CD14-positive monocyte (primary cell): ENCODE measurements at regions not wholly inside any gene's neighbourhood (a gene's known extent, or its start where the extent isn't known, plus 50 kb on each side); places are given as distances from the start of the nearest gene placed in this dataset.

Experiments
- DNase-seq, 3 donors: peaks; one replicate each; pipeline ENCODE4 v3.0.0-alpha.2; 2011 to 2022
- H2AFZ ChIP-seq: 2 replicates; pipeline ENCODE4 v1.6.0; 2012; ENCODE audit warnings: mild to moderate bottlenecking, low read depth, low read length, inconsistent platforms; ENCODE audit not compliant: insufficient read depth, poor library complexity, severe bottlenecking
- H3K27ac ChIP-seq, 2 donors: 1 replicate in 1 of 2; 2 replicates in 1 of 2; pipeline ENCODE4 v1.5.1; 2012 to 2013; ENCODE audit warnings: low read length in 2 of 2, control low read depth in 1 of 2, inconsistent platforms in 1 of 2, low read depth in 1 of 2, mild to moderate bottlenecking in 1 of 2
- H3K27me3 ChIP-seq, 2 donors: one replicate each; pipeline versions ENCODE4 v1.6.0 to v1.6.1; 2011 to 2013; ENCODE audit warnings: low read length in 2 of 2; ENCODE audit not compliant: control insufficient read depth in 2 of 2, insufficient read depth in 2 of 2
- H3K36me3 ChIP-seq, 2 donors: replicated peaks in 1 of 2; 1 replicate in 1 of 2; 2 replicates in 1 of 2; pipeline versions ENCODE4 v1.5.1 to v1.6.1; 2012 to 2013; ENCODE audit warnings: low read length in 2 of 2, control low read depth in 1 of 2, inconsistent platforms in 1 of 2, mild to moderate bottlenecking in 1 of 2; ENCODE audit not compliant: insufficient read depth in 2 of 2, control insufficient read depth in 1 of 2
- H3K4me1 ChIP-seq, 2 donors: 1 replicate in 1 of 2; 2 replicates in 1 of 2; pipeline versions ENCODE4 v1.5.1 to v1.6.1; 2012 to 2013; ENCODE audit warnings: low read length in 2 of 2, control low read depth in 1 of 2, inconsistent platforms in 1 of 2, mild to moderate bottlenecking in 1 of 2, moderate library complexity in 1 of 2; ENCODE audit not compliant: insufficient read depth in 2 of 2, control insufficient read depth in 1 of 2
- H3K4me2 ChIP-seq: replicated peaks from 2 replicates; pipeline ENCODE3; 2012; ENCODE audit warnings: low read length, moderate library complexity, mild to moderate bottlenecking; ENCODE audit not compliant: poor library complexity, severe bottlenecking; ENCODE audit errors: extremely low read depth
- H3K4me3 ChIP-seq, 3 experiments: fragments of 200-600 bp in 1 of 3; sonication (generic) in 1 of 3; replicated peaks in 1 of 3; 1 replicate in 2 of 3; 2 replicates in 1 of 3; pipeline ENCODE4 v1.5.1; 2011 to 2013; ENCODE audit warnings: low read length in 3 of 3, mild to moderate bottlenecking in 3 of 3, control low read depth in 2 of 3, low read depth in 2 of 3, inconsistent platforms in 1 of 3, moderate library complexity in 1 of 3
- H3K79me2 ChIP-seq: 2 replicates; pipeline ENCODE4 v1.6.0; 2012; ENCODE audit warnings: mild to moderate bottlenecking, control low read depth, inconsistent platforms, low read length, moderate library complexity; ENCODE audit not compliant: insufficient read depth
- H3K9ac ChIP-seq: 2 replicates; pipeline ENCODE4 v1.6.0; 2017; ENCODE audit warnings: low read length, mild to moderate bottlenecking; ENCODE audit not compliant: insufficient read depth, poor library complexity, severe bottlenecking
- H3K9me3 ChIP-seq, 2 donors: replicated peaks in 1 of 2; 1 replicate in 1 of 2; 2 replicates in 1 of 2; pipeline versions ENCODE4 v1.5.1 to v1.6.1; 2012 to 2013; ENCODE audit warnings: low read length in 2 of 2, control low read depth in 1 of 2; ENCODE audit not compliant: control insufficient read depth in 1 of 2, insufficient read depth in 1 of 2
- H4K20me1 ChIP-seq: 2 replicates; pipeline ENCODE4 v1.6.0; 2012; ENCODE audit warnings: mild to moderate bottlenecking, low read length, control low read depth, moderate library complexity; ENCODE audit not compliant: insufficient read depth
- H3K27ac Mint-ChIP-seq, 7 donors: one replicate each; pipeline ENCODE4 v1.8.0; 2020; ENCODE audit warnings: mild to moderate bottlenecking in 7 of 7, mixed read lengths in 7 of 7, moderate library complexity in 6 of 7, inconsistent platforms in 2 of 7
- H3K27me3 Mint-ChIP-seq, 3 donors: one replicate each; pipeline ENCODE4 v1.8.0; 2021 to 2022; ENCODE audit warnings: low read depth in 3 of 3, mild to moderate bottlenecking in 3 of 3, mixed read lengths in 3 of 3, moderate library complexity in 3 of 3, inconsistent platforms in 1 of 3
- H3K36me3 Mint-ChIP-seq, 2 donors: one replicate each; pipeline ENCODE4 v1.8.0; 2020; ENCODE audit warnings: mixed read lengths in 2 of 2, inconsistent platforms in 1 of 2, mild to moderate bottlenecking in 1 of 2
- H3K4me1 Mint-ChIP-seq: one replicate; pipeline ENCODE4 v1.8.0; 2020; ENCODE audit warnings: mild to moderate bottlenecking, mixed read lengths
- H3K4me3 Mint-ChIP-seq, 2 donors: one replicate each; pipeline ENCODE4 v1.8.0; 2020; ENCODE audit warnings: mild to moderate bottlenecking in 2 of 2, mixed read lengths in 2 of 2, moderate library complexity in 1 of 2
- H3K9me3 Mint-ChIP-seq, 7 donors: one replicate each; pipeline ENCODE4 v1.8.0; 2020 to 2022; ENCODE audit warnings: mixed read lengths in 7 of 7, mild to moderate bottlenecking in 6 of 7, moderate library complexity in 6 of 7, inconsistent platforms in 2 of 7
- WGBS: methylation state at CpG from one replicate; pipeline ENCODE4 v1.1.5; 2013; ENCODE audit warnings: missing lambda C conversion rate; ENCODE audit not compliant: insufficient coverage; 5-methylcytosine and 5-hydroxymethylcytosine counted together
- intact Hi-C, 2 donors: fragments of 100-400 bp; cut with micrococcal nuclease; formaldehyde crosslinking; loops; one replicate each; pipeline versions ENCODE4 v1.15.0 to v1.15.1; 2023
- TF ChIP-seq, protein P1 (sequence below): fragments of 200-600 bp; IDR thresholded peaks from one replicate; pipeline ENCODE4 v1.8.0; 2022; ENCODE audit warnings: antibody characterized with exemption, mild to moderate bottlenecking

DNA sequence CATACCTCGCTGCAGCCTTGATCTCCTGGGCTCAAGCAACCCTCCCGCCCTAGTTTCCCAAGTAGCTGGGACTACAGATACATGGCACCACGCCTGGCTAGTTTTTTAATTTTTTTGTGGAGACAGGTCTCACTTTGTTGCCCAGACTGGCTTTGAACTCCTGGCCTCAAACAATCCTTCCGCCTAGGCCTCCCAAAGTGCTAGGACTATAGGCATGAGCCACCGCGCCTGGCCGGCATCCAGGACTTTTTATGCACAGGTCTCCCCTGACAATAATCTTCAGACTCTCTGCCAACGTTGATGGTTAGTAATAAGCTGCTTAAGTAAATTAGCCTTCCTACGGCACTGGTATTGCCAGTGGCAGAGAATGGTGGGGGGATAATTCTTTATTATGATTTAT lies 110.5 kb upstream of the MTHFD1L start:
- WGBS, result 93% methylated on average over 3 of the region's 9 CpGs
- Mint-ChIP-seq H3K27ac (no peak overlapping the region), H3K27me3 (peaks cover 4 to 11% (median 5%) of the 10 kb centered on the region in 3 donors), H3K9me3 (no peaks in the 10 kb centered on the region), H3K36me3 (no peaks in the 10 kb centered on the region), H3K4me1 (no peaks in the 10 kb centered on the region), H3K4me3 (no peak overlapping the region)
- Histone ChIP-seq H3K4me1 (no peaks in the 10 kb centered on the region), H2AFZ (no peak overlapping the region), H3K27ac (no peak overlapping the region), H3K4me2 (no peak overlapping the region), H3K9me3 (no peaks in the 10 kb centered on the region), H3K9ac (no peak overlapping the region), H3K79me2 (no peaks in the 10 kb centered on the region), H4K20me1 (no peaks in the 10 kb centered on the region), H3K4me3 (no peak overlapping the region), H3K36me3 (no peaks in the 10 kb centered on the region), H3K27me3 (no peaks in the 10 kb centered on the region)
- no peak for DNase-seq
- intact Hi-C loops, result no loop called here
- TF ChIP-seq, protein P1, sequence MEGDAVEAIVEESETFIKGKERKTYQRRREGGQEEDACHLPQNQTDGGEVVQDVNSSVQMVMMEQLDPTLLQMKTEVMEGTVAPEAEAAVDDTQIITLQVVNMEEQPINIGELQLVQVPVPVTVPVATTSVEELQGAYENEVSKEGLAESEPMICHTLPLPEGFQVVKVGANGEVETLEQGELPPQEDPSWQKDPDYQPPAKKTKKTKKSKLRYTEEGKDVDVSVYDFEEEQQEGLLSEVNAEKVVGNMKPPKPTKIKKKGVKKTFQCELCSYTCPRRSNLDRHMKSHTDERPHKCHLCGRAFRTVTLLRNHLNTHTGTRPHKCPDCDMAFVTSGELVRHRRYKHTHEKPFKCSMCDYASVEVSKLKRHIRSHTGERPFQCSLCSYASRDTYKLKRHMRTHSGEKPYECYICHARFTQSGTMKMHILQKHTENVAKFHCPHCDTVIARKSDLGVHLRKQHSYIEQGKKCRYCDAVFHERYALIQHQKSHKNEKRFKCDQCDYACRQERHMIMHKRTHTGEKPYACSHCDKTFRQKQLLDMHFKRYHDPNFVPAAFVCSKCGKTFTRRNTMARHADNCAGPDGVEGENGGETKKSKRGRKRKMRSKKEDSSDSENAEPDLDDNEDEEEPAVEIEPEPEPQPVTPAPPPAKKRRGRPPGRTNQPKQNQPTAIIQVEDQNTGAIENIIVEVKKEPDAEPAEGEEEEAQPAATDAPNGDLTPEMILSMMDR, result no peak

DNA sequence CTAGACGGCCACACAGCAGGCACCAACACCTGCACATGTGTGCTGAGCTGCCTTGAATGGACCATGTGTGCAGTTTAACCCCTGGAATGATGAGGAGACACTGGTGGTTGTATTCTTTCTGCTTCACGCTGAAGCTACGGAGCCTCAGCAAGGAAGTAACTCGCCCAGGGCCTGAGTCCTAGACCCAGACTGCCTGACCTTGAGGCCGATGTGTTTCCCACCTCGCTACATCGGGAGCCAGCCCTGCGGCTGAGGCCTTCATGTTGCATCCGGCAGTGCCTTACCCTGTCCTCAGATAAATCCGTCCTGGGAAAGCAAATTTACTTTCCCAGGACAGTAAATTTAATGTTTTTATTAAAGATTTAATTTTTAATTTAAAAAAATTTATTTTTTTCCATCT lies 110.0 kb upstream of the MTHFD1L start:
- H3K36me3 Mint-ChIP-seq, result no peaks in the 10 kb centered on the region
- no peak overlapping the region for H2AFZ ChIP-seq
- no peaks in the 10 kb centered on the region for H3K4me1 ChIP-seq
- DNase-seq, result no peak
- TF ChIP-seq, protein P1, result no peak
- no peaks in the 10 kb centered on the region for H3K27me3 ChIP-seq
- peaks cover 4 to 11% (median 6%) of the 10 kb centered on the region in 3 donors for H3K27me3 Mint-ChIP-seq
- no peak overlapping the region for H3K4me3 ChIP-seq
- no peak overlapping the region for H3K9ac ChIP-seq
- no peaks in the 10 kb centered on the region for H3K36me3 ChIP-seq
- H3K79me2 ChIP-seq, result no peaks in the 10 kb centered on the region
- H3K27ac Mint-ChIP-seq, result no peak overlapping the region
- H3K9me3 Mint-ChIP-seq, result no peaks in the 10 kb centered on the region
- WGBS, result 93% methylated on average over 8 of the region's 10 CpGs
- no peak overlapping the region for H3K27ac ChIP-seq
- no peaks in the 10 kb centered on the region for H3K9me3 ChIP-seq
- H3K4me3 Mint-ChIP-seq, result no peak overlapping the region
- H3K4me1 Mint-ChIP-seq, result no peaks in the 10 kb centered on the region
- H4K20me1 ChIP-seq, result no peaks in the 10 kb centered on the region
- H3K4me2 ChIP-seq, result no peak overlapping the region
- intact Hi-C loops, result no loop called here
